ENCODE measurements at regions not wholly inside any gene's neighbourhood (a gene's known extent, or its start where the extent isn't known, plus 50 kb on each side); places are given as distances from the start of the nearest gene placed in this dataset.

GRCh38 chr1:221873673-221874072, 131.8 kb upstream of the DUSP10 start:
- H3K4me3 ChIP-seq (ENCODE audit: low read depth, low read length): no peak overlapping the region
- TF ChIP-seq, protein P1, sequence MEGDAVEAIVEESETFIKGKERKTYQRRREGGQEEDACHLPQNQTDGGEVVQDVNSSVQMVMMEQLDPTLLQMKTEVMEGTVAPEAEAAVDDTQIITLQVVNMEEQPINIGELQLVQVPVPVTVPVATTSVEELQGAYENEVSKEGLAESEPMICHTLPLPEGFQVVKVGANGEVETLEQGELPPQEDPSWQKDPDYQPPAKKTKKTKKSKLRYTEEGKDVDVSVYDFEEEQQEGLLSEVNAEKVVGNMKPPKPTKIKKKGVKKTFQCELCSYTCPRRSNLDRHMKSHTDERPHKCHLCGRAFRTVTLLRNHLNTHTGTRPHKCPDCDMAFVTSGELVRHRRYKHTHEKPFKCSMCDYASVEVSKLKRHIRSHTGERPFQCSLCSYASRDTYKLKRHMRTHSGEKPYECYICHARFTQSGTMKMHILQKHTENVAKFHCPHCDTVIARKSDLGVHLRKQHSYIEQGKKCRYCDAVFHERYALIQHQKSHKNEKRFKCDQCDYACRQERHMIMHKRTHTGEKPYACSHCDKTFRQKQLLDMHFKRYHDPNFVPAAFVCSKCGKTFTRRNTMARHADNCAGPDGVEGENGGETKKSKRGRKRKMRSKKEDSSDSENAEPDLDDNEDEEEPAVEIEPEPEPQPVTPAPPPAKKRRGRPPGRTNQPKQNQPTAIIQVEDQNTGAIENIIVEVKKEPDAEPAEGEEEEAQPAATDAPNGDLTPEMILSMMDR (IDR thresholded peaks at IDR 0.05): no peak
- no peak overlapping the region for H3K27ac ChIP-seq
- no peaks in the 10 kb centered on the region for H3K27me3 ChIP-seq (ENCODE audit: control insufficient read depth, insufficient read depth, low read length)
- H3K9me3 ChIP-seq (ENCODE audit: control insufficient read depth, low read length): no peaks in the 10 kb centered on the region
- H3K9ac ChIP-seq: no peak overlapping the region
- no peak overlapping the region for H2AFZ ChIP-seq
- H3K4me2 ChIP-seq (ENCODE audit: low read length): no peak overlapping the region
- H3K36me3 ChIP-seq (ENCODE audit: control insufficient read depth, insufficient read depth, low read length): no peaks in the 10 kb centered on the region
- H3K79me2 ChIP-seq: no peaks in the 10 kb centered on the region
- H3K4me1 ChIP-seq: no peaks in the 10 kb centered on the region

DNA sequence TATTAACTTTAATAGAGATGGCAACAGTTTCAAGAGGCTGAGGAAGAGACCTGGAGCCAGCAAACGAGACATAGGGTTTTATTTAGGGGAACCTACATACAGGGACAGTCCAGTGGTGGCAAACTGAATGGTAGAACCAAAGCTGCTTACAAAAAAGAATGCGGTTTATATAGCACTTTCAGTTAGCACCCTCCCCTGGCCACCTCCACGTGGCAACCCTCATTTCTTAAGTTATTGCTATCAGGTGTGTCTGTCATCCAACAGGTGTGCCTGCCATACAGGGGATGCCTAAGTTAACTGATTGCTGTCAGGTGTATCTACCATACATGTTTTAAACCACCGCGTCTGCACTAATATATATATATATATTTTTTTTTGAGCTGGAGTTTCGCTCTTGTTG, 129.2 kb upstream of the DUSP10 start:
- Histone ChIP-seq H3K36me3 (ENCODE audit: control insufficient read depth, insufficient read depth, low read length) (no peaks in the 10 kb centered on the region), H3K4me2 (ENCODE audit: low read length) (no peak overlapping the region), H3K27ac (no peak overlapping the region), H3K9ac (no peak overlapping the region), H2AFZ (no peak overlapping the region), H3K4me1 (no peaks in the 10 kb centered on the region), H3K4me3 (ENCODE audit: low read depth, low read length) (no peak overlapping the region), H3K27me3 (ENCODE audit: control insufficient read depth, insufficient read depth, low read length) (no peaks in the 10 kb centered on the region), H3K79me2 (no peaks in the 10 kb centered on the region), H3K9me3 (ENCODE audit: control insufficient read depth, low read length) (no peaks in the 10 kb centered on the region)
- TF ChIP-seq, protein P1 (IDR thresholded peaks at IDR 0.05): no peak

GRCh38 chr1:221869779-221870178, 127.9 kb upstream of the DUSP10 start:
- no peaks in the 10 kb centered on the region for H3K79me2 ChIP-seq
- no peak overlapping the region for H2AFZ ChIP-seq
- H3K9ac ChIP-seq: no peak overlapping the region
- no peaks in the 10 kb centered on the region for H3K9me3 ChIP-seq (ENCODE audit: control insufficient read depth, low read length)
- no peak overlapping the region for H3K4me3 ChIP-seq (ENCODE audit: low read depth, low read length)
- no peak overlapping the region for H3K27ac ChIP-seq
- H3K4me1 ChIP-seq: no peaks in the 10 kb centered on the region
- no peaks in the 10 kb centered on the region for H3K27me3 ChIP-seq (ENCODE audit: control insufficient read depth, insufficient read depth, low read length)
- TF ChIP-seq, protein P1 (IDR thresholded peaks at IDR 0.05): no peak
- no peak overlapping the region for H3K4me2 ChIP-seq (ENCODE audit: low read length)
- H3K36me3 ChIP-seq (ENCODE audit: control insufficient read depth, insufficient read depth, low read length): no peaks in the 10 kb centered on the region

GRCh38 chr1:221868593-221869303, 126.9 kb upstream of the DUSP10 start:
- Histone ChIP-seq H3K27me3 (ENCODE audit: control insufficient read depth, insufficient read depth, low read length) (no peaks in the 10 kb centered on the region), H3K4me1 (no peaks in the 10 kb centered on the region), H3K9me3 (ENCODE audit: control insufficient read depth, low read length) (no peaks in the 10 kb centered on the region), H3K36me3 (ENCODE audit: control insufficient read depth, insufficient read depth, low read length) (no peaks in the 10 kb centered on the region), H3K4me2 (ENCODE audit: low read length) (no peak overlapping the region), H3K4me3 (ENCODE audit: low read depth, low read length) (no peak overlapping the region), H3K79me2 (no peaks in the 10 kb centered on the region), H3K27ac (no peak overlapping the region), H2AFZ (no peak overlapping the region), H3K9ac (no peak overlapping the region)
- TF ChIP-seq, protein P1 (IDR thresholded peaks at IDR 0.05): no peak

- no peaks in the 10 kb centered on the region for H3K36me3 ChIP-seq (ENCODE audit: control insufficient read depth, insufficient read depth, low read length)
- H3K9me3 ChIP-seq (ENCODE audit: control insufficient read depth, low read length): no peaks in the 10 kb centered on the region
- H3K9ac ChIP-seq: no peak overlapping the region
- H3K4me1 ChIP-seq: no peaks in the 10 kb centered on the region
- H2AFZ ChIP-seq: no peak overlapping the region
- no peak overlapping the region for H3K4me2 ChIP-seq (ENCODE audit: low read length)
- H3K27ac ChIP-seq: no peak overlapping the region
- H3K27me3 ChIP-seq (ENCODE audit: control insufficient read depth, insufficient read depth, low read length): no peaks in the 10 kb centered on the region
- no peak overlapping the region for H3K4me3 ChIP-seq (ENCODE audit: low read depth, low read length)
- no peaks in the 10 kb centered on the region for H3K79me2 ChIP-seq
- TF ChIP-seq, protein P1 (IDR thresholded peaks at IDR 0.05): no peak
Measured at GRCh38 chr1:221867003-221867402, 125.1 kb upstream of the DUSP10 start.
